ENCODE measurements at regions not wholly inside any gene's neighbourhood (a gene's known extent, or its start where the extent isn't known, plus 50 kb on each side); places are given as distances from the start of the nearest gene placed in this dataset.

- no peak for DNase-seq (ENCODE audit: low spot score)
Measured at GRCh38 chr16:87003414-87003755, 313.8 kb downstream of the C16orf95 start.

- no peak for DNase-seq (ENCODE audit: low spot score)
Measured at GRCh38 chr16:87006021-87006420, 311.2 kb downstream of the C16orf95 start.

GRCh38 chr16:87006789-87007745 lies 310.1 kb downstream of the C16orf95 start:
- DNase-seq (ENCODE audit: low spot score): no peak

- DNase-seq (ENCODE audit: low spot score): no peak
Measured at GRCh38 chr16:87007907-87008306, 309.3 kb downstream of the C16orf95 start.

DNA sequence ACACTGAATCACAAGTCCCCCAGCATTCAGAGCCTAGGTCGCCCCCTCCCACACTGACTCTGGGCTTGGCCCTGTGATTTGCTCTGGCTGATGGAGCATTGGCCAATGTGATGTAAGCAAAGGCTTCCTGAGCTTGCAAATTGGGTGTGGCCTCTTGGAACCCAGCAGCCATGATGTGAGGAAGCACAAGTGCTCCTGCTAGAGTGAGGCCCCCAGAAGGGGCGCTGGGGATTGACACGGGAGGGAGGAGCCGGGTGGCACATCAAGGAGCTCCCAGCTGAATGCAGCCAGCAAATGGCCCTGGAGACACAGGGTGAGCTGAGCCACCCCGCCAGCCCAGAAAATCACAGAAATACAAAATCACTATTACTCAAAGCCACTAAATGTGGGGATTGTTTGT lies 308.5 kb downstream of the C16orf95 start:
- DNase-seq (ENCODE audit: low spot score): no peak

DNA sequence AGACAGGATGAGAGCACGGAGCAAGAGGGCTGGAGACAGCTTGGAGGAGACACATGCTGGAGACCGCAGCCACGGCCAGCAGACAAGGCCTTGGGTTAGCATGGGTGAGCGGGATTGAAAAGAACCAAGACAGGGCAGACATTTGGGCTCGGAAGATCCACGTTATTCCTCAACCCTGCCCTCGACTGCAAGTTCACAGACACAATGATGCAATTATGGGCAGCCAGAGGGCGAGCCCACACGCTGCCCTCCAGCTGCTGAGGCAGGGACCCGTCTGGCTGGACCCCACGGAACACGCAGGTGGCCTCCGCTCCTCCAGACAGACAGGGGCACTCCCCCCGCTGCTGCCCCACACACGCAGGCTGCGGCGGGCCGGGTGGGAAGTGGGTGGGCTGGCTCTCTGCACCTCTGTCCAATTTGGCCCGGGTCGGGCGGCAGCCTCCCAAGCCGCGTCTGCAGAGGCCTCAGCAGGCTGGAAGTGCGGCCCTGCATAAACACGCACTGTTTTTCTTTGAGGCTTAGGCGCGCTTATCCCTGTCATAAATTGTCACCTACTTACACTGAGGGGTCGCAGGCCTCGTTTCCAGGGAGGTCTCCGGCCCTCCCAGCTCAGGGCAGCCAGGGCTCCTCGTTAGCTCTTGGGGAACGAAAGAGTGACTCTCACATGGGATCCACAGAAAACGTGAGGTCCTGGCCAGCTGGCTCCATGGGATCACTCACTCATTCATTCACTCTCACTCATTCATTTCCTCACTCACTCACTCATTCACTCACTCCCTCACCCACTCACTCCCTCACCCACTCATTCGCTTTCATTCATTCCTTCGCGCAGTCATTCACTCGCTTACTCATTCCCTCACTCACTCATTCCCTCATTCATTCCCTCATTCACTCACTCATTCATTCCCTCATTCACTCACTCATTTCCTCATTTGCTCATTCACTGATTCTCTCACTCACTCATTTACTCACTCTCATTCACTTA lies 303.9 kb downstream of the C16orf95 start:
- DNase-seq (ENCODE audit: low spot score): no peak

DNA sequence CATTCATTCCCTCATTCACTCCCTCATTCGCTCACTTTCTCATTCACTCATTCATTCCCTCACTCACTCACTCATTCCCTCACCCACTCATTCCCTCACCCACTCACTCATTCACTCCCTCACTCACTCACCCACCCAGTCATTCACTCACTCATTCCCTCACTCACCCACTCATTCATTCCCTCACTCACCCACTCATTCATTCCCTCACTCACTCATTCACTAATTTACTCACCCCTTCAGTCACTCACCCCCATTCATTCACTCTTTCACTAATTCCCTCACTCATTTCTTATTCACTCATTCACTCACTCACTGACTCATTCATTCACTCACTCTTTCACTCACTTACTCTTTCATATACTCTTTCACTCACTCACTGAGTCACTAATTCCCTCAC lies 303.1 kb downstream of the C16orf95 start:
- no peak for DNase-seq (ENCODE audit: low spot score)

GRCh38 chr16:87015021-87015420 lies 302.2 kb downstream of the C16orf95 start:
- no peak for DNase-seq (ENCODE audit: low spot score)

- DNase-seq (ENCODE audit: low spot score): no peak
Measured at GRCh38 chr16:87016046-87017035, 300.9 kb downstream of the C16orf95 start.

DNA sequence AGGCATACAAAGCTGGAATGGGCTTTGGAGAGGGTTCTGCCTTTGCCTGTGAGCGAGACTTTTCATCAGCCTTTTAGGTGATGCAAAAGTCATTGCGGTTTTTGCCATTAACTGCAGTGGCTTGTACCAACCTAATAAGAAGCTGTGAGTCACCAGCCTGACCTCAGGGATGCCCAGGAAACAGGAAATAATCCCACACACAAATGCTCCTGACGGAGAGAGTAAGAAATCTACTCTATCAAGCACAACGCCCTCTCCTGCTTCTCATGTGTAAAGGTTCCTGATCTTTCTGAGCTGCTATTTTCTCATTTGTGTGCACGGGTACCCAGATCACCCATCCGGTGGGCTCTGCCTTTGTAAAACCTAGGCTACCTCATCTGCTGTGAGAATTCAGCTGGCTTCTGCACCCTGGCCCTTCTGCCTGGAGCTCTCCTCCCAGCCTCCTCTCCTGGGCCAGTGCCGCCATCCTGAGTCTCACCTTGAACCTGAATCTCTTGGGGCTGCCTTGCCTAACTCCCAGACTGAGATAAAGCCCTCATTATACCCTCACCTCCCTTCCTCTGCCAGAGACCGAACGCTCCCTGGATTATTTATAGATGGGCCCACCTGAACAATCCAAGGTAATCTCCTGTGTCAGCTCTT lies 299.7 kb downstream of the C16orf95 start:
- DNase-seq (ENCODE audit: low spot score): peak; percentile 58

DNA sequence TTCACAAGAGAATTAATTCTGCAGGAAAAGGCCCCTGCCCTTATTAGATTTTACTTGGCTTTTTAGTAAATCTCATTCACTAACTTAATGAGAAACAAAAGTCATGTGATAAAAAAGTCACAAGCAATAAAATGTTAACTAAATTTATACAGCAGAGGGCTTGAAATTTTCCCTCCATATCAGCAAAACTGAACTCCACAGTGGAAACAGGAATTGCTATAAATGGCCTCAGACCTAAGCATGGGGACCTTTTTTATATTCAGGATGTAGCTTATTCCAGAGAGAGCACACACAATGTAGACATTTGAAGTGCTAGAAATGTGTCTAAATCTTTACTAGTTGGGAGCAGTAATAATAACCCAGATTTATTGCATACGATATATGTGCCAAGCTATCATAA lies 291.5 kb downstream of the C16orf95 start:
- DNase-seq (ENCODE audit: low spot score): no peak

DNA sequence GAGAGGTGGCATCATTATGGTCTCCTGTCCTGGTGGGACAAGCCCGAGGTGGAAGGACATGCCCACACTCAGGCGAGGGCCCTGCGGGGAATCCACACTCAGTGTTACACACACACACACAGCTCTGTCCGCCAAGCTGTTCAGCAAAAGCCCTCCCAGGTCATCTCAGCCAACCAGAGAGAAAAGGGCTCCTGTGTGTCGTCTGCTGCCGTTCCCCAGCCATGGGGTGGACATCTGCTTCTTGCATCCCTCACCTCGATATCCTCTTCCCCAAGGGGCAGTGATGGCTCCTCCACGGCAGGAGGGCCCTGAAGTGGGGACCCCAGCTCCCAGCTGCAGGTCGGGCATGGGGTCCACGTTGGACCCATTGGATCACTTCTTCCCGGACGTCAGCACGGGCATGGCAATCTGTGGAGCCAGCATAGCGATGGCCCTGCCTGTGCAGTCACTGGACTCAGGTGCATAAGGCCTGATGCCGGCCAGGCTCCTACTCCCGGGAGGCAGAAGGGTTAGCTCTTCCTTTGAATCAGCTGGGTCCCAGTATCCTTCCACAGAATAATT lies 290.1 kb downstream of the C16orf95 start:
- no peak for DNase-seq (ENCODE audit: low spot score)

- DNase-seq (ENCODE audit: low spot score): no peak
Measured at GRCh38 chr16:87028481-87029320, 288.5 kb downstream of the C16orf95 start.

DNA sequence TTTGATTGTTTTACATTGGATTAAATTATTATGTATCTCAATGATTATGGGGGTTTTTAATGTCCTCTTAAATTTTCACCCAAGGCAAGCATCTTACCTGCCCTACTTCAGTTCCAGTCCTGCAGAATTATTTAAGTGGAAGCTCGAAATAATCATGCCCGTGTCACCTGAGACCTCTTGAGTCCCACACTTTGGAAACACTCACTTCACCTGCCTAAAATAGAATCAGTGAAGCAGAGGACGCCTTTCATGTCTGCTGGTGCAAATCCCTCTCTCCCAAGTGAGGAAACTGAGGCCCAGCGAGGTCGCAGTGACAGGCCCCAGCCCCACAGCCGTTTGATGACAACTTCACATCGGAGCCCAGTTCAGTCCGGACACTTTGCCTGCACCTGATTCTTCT lies 284.6 kb downstream of the C16orf95 start:
- no peak for DNase-seq (ENCODE audit: low spot score)

- no peak for DNase-seq (ENCODE audit: low spot score)
Measured at GRCh38 chr16:87033021-87033471, 284.1 kb downstream of the C16orf95 start.

- DNase-seq (ENCODE audit: low spot score): no peak
Measured at GRCh38 chr16:87033541-87034300, 283.5 kb downstream of the C16orf95 start.

DNA sequence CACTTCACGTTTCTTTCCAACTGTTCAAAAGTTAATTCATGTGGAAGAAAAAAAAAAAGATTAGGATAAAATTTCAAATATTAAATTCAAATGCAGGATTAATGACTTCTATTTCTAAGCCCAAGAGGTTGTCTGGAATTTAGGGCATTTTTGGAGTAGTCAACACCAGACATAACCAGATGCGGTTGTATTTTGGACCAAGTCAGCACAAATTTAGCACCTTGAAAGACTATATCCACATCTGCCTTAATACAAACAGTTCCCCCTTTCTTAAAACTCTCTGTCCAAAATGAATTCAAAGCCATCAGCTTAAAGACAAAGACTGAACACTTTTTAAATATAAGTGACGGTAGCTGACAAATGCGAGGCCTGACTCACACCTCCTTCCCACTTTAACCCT lies 282.9 kb downstream of the C16orf95 start:
- DNase-seq (ENCODE audit: low spot score): no peak

DNA sequence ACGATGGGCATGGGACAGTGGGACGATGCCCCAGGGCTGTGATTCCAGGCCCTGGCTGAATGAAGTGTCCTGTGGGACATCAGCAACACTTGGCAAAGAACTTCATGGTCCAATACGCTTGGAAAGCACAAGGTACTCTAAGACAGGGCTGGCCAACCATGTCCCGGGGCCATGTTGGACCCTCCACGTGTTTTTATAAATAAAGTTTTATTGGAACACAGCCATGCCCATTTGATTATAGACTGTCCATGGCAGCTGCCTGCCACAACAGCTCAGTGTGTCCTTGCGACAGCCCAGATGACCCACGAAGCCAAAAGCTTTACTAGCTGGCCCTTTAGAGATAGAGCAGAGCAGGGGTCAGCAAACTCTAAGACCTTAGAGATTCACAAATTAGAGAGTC lies 282.1 kb downstream of the C16orf95 start:
- no peak for DNase-seq (ENCODE audit: low spot score)

- DNase-seq (ENCODE audit: low spot score): no peak
Measured at GRCh38 chr16:87037012-87037411, 280.2 kb downstream of the C16orf95 start.
